Activated CD8-positive, alpha-beta T cell treated with anti-CD3 and anti-CD28 coated beads for 36 hours (primary cell): ENCODE measurements at regions not wholly inside any gene's neighbourhood (a gene's known extent, or its start where the extent isn't known, plus 50 kb on each side); places are given as distances from the start of the nearest gene placed in this dataset.

Experiments used
- ATAC-seq: fragments of 200-7000 bp; cut with Tn5 transposase; one replicate; pipeline ENCODE4 v1.10.0; 2021; ENCODE audit warnings: mild to moderate bottlenecking, moderate library complexity
- CTCF ChIA-PET: fragments of 350-600 bp; sonication (Branson Sonifier 250); formaldehyde crosslinking; loops from one replicate; lab custom pipeline; 2021; ENCODE audit warnings: antibody characterized with exemption; lab: Charles Lee
- POLR2A ChIA-PET: fragments of 350-600 bp; sonication (Branson Sonifier 250); formaldehyde crosslinking; loops from one replicate; lab custom pipeline; 2021; ENCODE audit warnings: antibody characterized with exemption; lab: Charles Lee
- DNase-seq: peaks from one replicate; pipeline ENCODE4 v3.0.0-alpha.2; 2020
- H3K27ac Mint-ChIP-seq: one replicate; pipeline ENCODE4 v1.8.0; 2021; ENCODE audit warnings: mild to moderate bottlenecking, mixed read lengths
- H3K27me3 Mint-ChIP-seq: one replicate; pipeline ENCODE4 v1.8.0; 2021; ENCODE audit warnings: mixed read lengths
- H3K36me3 Mint-ChIP-seq: one replicate; pipeline ENCODE4 v1.8.0; 2021; ENCODE audit warnings: low read depth, mixed read lengths
- H3K4me1 Mint-ChIP-seq: one replicate; pipeline ENCODE4 v1.8.0; 2021; ENCODE audit warnings: low read depth, mixed read lengths
- H3K4me3 Mint-ChIP-seq: one replicate; pipeline ENCODE4 v1.8.0; 2021; ENCODE audit warnings: mild to moderate bottlenecking, moderate library complexity, mixed read lengths
- H3K9me3 Mint-ChIP-seq: one replicate; pipeline ENCODE4 v1.8.0; 2021; ENCODE audit warnings: mixed read lengths
- intact Hi-C: fragments of 100-400 bp; cut with micrococcal nuclease; formaldehyde crosslinking; loops from one replicate; pipeline ENCODE4 v1.10.0; 2022
- TF ChIP-seq, protein P1 (sequence below): fragments of 200-600 bp; IDR thresholded peaks from one replicate; pipeline ENCODE4 v1.8.0; 2022; ENCODE audit warnings: antibody characterized with exemption, mild to moderate bottlenecking

DNA sequence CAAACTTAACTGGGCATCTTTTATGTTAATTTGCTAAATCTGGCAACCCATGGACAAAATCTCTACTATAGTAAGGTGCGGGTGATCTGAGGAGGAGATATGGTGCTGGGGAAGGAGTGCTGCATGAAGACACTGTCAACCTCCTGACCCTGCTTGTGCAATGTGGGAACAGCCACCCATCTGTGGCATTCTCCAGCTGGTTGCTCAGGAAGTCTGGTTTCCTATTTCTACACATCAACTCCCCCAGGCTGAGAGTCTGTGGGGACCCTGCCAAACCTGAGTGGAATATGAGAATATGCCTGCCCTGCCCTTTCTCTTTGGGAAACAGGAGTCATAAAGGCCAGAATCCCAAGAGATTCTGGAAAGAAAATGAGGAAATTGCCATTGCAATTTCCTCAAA lies 60.1 kb upstream of the PAX3 start:
- ChIA-PET CTCF (no interaction called here), POLR2A (no interaction called here)
- Mint-ChIP-seq H3K27ac (no peak overlapping the region), H3K4me1 (no peaks in the 10 kb centered on the region), H3K4me3 (no peak overlapping the region), H3K27me3 (peaks cover 2% of the 10 kb centered on the region), H3K9me3 (no peaks in the 10 kb centered on the region), H3K36me3 (no peaks in the 10 kb centered on the region)
- ATAC-seq: no peak
- DNase-seq: no peak
- intact Hi-C loops: no loop called here
- TF ChIP-seq, protein P1, sequence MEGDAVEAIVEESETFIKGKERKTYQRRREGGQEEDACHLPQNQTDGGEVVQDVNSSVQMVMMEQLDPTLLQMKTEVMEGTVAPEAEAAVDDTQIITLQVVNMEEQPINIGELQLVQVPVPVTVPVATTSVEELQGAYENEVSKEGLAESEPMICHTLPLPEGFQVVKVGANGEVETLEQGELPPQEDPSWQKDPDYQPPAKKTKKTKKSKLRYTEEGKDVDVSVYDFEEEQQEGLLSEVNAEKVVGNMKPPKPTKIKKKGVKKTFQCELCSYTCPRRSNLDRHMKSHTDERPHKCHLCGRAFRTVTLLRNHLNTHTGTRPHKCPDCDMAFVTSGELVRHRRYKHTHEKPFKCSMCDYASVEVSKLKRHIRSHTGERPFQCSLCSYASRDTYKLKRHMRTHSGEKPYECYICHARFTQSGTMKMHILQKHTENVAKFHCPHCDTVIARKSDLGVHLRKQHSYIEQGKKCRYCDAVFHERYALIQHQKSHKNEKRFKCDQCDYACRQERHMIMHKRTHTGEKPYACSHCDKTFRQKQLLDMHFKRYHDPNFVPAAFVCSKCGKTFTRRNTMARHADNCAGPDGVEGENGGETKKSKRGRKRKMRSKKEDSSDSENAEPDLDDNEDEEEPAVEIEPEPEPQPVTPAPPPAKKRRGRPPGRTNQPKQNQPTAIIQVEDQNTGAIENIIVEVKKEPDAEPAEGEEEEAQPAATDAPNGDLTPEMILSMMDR: no peak

DNA sequence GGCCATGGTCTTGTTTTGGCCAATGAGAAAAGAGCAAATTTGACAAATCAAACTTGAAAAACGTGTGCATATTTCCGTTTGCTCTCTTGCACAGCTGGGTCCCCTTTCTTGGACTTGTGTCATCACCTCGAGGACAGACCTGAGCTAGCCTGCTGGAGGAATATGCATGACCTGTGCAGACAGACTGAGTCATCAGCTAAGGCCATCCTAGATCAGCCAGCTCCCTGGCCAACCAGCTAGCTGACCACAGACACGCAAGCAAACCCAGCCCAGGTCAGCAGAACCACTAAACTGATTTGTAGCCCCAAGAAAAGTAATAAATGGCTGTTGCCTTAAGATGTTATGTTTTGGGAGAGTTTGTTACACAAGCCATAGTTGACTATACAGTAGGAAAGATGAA lies 61.3 kb upstream of the PAX3 start:
- H3K36me3 Mint-ChIP-seq: no peaks in the 10 kb centered on the region
- peaks cover 2% of the 10 kb centered on the region for H3K27me3 Mint-ChIP-seq
- TF ChIP-seq, protein P1: no peak
- H3K4me3 Mint-ChIP-seq: no peak overlapping the region
- no peak for DNase-seq
- H3K4me1 Mint-ChIP-seq: no peaks in the 10 kb centered on the region
- ATAC-seq: no peak
- no peak overlapping the region for H3K27ac Mint-ChIP-seq
- intact Hi-C loops: no loop called here
- H3K9me3 Mint-ChIP-seq: no peaks in the 10 kb centered on the region
- POLR2A ChIA-PET: no interaction called here
- CTCF ChIA-PET: no interaction called here

DNA sequence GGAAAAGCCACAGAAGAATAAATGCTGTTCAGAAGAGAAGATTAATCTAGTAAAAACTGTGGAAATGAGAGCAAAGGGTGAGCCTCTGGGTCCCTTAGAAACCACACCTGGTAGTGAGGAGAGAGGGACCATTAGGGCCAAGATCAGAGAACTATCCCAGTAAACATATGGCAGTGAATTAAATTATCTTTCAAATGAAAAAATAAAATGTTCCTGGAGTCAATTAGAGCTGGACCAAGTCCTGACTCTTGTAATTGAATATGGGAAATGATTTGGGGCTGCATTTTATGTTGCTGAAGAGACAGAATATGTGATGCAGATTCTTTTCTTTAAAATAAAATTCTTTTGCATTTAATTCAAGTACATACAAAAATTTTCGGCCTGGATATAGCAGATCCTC lies 62.2 kb upstream of the PAX3 start:
- intact Hi-C loops: no loop called here
- Mint-ChIP-seq H3K36me3 (no peaks in the 10 kb centered on the region), H3K27me3 (peaks cover 2% of the 10 kb centered on the region), H3K9me3 (no peaks in the 10 kb centered on the region), H3K27ac (no peak overlapping the region), H3K4me3 (no peak overlapping the region), H3K4me1 (no peaks in the 10 kb centered on the region)
- TF ChIP-seq, protein P1: no peak
- no peak for ATAC-seq
- POLR2A ChIA-PET: no interaction called here
- CTCF ChIA-PET: no interaction called here
- no peak for DNase-seq

DNA sequence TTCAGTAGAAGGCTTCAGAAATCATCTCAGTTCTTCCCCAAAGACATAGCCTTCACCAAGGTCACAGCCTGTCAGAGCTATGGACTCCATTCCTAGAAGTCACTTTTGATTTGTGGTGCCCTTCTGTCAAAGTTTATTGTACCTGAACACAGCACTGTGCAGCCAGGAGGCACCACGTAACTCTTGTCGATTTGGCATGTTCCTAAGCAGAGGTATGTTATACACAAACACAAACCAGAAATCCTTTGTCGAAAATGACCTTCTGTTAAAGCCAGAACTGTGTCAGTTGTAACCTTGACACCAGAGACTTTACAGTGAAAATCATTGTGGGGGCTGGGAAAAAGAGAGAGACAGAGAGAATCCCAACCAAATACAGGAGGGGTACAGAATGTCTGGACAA lies 62.6 kb upstream of the SGPP2 start:
- ChIA-PET POLR2A (no interaction called here), CTCF (no interaction called here)
- ATAC-seq (no peak), DNase-seq (no peak)
- Mint-ChIP-seq H3K4me1 (no peaks in the 10 kb centered on the region), H3K4me3 (no peak overlapping the region), H3K27me3 (peaks cover 2% of the 10 kb centered on the region), H3K36me3 (no peaks in the 10 kb centered on the region), H3K27ac (no peak overlapping the region), H3K9me3 (no peaks in the 10 kb centered on the region)
- intact Hi-C loops: no loop called here
- TF ChIP-seq, protein P1: no peak

DNA sequence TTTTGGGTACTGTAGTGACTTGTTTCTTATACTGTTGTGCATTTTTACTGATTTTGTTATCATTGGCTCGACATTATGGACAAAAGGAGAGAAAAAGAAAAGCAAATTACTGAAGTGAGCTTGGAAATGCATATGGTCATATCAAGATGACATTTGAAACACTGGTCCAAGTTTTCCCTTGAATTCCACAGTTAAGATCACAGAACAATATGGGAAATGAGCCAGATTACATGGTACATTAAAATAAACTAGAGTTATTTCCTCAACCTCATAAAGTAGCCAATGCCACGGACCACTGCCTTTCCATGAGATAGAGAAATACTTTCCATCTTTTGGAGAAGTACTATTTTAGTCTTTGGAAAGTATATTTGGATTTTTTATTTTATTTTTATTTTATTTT lies 62.0 kb upstream of the SGPP2 start:
- Mint-ChIP-seq H3K9me3 (peaks cover 4% of the 10 kb centered on the region), H3K4me3 (no peak overlapping the region), H3K27ac (no peak overlapping the region), H3K4me1 (no peaks in the 10 kb centered on the region), H3K36me3 (no peaks in the 10 kb centered on the region), H3K27me3 (peaks cover 2% of the 10 kb centered on the region)
- intact Hi-C loops: no loop called here
- DNase-seq (no peak), ATAC-seq (no peak)
- CTCF ChIA-PET: no interaction called here
- POLR2A ChIA-PET: no interaction called here
- TF ChIP-seq, protein P1: no peak
